WTC11 (cell line): ENCODE measurements at regions not wholly inside any gene's neighbourhood (a gene's known extent, or its start where the extent isn't known, plus 50 kb on each side); places are given as distances from the start of the nearest gene placed in this dataset.

Experiments
- CBFB ChIP-seq: sonication (generic); formaldehyde crosslinking; IDR thresholded peaks from 2 replicates; pipeline ENCODE4 v1.8.1; 2022; ENCODE audit warnings: mild to moderate bottlenecking, low read depth, missing genetic modification reagents
- ESRRA ChIP-seq: sonication (generic); formaldehyde crosslinking; IDR thresholded peaks from 2 replicates; pipeline ENCODE4 v1.8.1; 2022; ENCODE audit warnings: mild to moderate bottlenecking, missing genetic modification reagents, borderline replicate concordance
- FOXP1 ChIP-seq: sonication (generic); formaldehyde crosslinking; IDR thresholded peaks from 2 replicates; pipeline ENCODE4 v1.8.0; 2022; ENCODE audit warnings: missing genetic modification reagents, mild to moderate bottlenecking, moderate library complexity, borderline replicate concordance
- SMAD4 ChIP-seq: sonication (generic); formaldehyde crosslinking; IDR thresholded peaks from 2 replicates; pipeline ENCODE4 v1.8.0; 2022; ENCODE audit warnings: mild to moderate bottlenecking, missing genetic modification reagents
- TEAD4 ChIP-seq: sonication (generic); formaldehyde crosslinking; IDR thresholded peaks from 2 replicates; pipeline ENCODE4 v1.8.0; 2022; ENCODE audit warnings: mild to moderate bottlenecking, missing genetic modification reagents
- ZNF396 ChIP-seq: fragments of 250-450 bp; sonication (Bioruptor Pico); IDR thresholded peaks from 2 replicates; pipeline ENCODE4 v1.8.0; 2021; ENCODE audit warnings: mild to moderate bottlenecking, moderate library complexity, borderline replicate concordance
- TF ChIP-seq, protein P1 (sequence below): fragments of 200-600 bp; IDR thresholded peaks from 2 replicates; pipeline ENCODE4 v1.8.0; 2022; ENCODE audit warnings: antibody characterized with exemption
- TF ChIP-seq, protein P2 (sequence below): sonication (generic); formaldehyde crosslinking; IDR thresholded peaks from 2 replicates; pipeline ENCODE4 v1.8.0; 2022; ENCODE audit warnings: mild to moderate bottlenecking, missing genetic modification reagents
- TF ChIP-seq, protein P3 (sequence below): sonication (generic); formaldehyde crosslinking; IDR thresholded peaks from 2 replicates; pipeline ENCODE4 v1.8.1; 2022; ENCODE audit warnings: low read depth, mild to moderate bottlenecking, moderate library complexity, missing genetic modification reagents, borderline replicate concordance
- TF ChIP-seq, protein P4 (sequence below): sonication (generic); formaldehyde crosslinking; IDR thresholded peaks from 2 replicates; pipeline ENCODE4 v1.8.1; 2022; ENCODE audit warnings: low read depth, missing genetic modification reagents, borderline replicate concordance
- TF ChIP-seq, protein P5 (sequence below): sonication (generic); formaldehyde crosslinking; conservative IDR thresholded peaks from 2 replicates; pipeline ENCODE4 v1.8.1; 2022; ENCODE audit warnings: mild to moderate bottlenecking, missing genetic modification reagents
- TF ChIP-seq, protein P6 (sequence below): fragments of 250-450 bp; sonication (Bioruptor Pico); IDR thresholded peaks from 2 replicates; pipeline ENCODE4 v1.9.0; 2021; ENCODE audit warnings: mild to moderate bottlenecking, borderline replicate concordance
- TF ChIP-seq, protein P7 (sequence below): fragments of 250-450 bp; sonication (Bioruptor Pico); IDR thresholded peaks from 2 replicates; pipeline ENCODE4 v1.9.0; 2021; ENCODE audit warnings: mild to moderate bottlenecking

DNA sequence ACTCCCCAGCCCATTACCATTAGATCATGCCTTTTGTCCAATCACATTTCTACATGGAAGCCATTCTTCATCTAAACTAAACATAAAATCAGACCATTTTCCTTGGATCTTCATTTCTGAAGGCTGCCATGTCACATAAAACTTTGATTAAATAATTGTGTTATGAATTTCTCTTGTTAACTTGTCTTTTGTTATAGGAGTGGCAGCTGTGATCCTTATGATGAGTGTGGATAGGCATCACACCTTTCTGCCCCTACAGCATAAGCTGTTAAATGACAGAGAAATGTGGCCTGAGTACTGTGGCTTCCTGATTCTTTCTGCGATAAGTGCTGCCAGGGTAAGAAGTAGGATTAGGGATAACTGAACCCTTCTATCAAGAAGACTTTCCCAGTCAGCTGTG is 247.1 kb upstream of the MOCS1 start:
- TF ChIP-seq, protein P1, sequence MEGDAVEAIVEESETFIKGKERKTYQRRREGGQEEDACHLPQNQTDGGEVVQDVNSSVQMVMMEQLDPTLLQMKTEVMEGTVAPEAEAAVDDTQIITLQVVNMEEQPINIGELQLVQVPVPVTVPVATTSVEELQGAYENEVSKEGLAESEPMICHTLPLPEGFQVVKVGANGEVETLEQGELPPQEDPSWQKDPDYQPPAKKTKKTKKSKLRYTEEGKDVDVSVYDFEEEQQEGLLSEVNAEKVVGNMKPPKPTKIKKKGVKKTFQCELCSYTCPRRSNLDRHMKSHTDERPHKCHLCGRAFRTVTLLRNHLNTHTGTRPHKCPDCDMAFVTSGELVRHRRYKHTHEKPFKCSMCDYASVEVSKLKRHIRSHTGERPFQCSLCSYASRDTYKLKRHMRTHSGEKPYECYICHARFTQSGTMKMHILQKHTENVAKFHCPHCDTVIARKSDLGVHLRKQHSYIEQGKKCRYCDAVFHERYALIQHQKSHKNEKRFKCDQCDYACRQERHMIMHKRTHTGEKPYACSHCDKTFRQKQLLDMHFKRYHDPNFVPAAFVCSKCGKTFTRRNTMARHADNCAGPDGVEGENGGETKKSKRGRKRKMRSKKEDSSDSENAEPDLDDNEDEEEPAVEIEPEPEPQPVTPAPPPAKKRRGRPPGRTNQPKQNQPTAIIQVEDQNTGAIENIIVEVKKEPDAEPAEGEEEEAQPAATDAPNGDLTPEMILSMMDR = no peak
- TF ChIP-seq, protein P2, sequence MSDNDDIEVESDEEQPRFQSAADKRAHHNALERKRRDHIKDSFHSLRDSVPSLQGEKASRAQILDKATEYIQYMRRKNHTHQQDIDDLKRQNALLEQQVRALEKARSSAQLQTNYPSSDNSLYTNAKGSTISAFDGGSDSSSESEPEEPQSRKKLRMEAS = no peak
- TF ChIP-seq, protein P3, sequence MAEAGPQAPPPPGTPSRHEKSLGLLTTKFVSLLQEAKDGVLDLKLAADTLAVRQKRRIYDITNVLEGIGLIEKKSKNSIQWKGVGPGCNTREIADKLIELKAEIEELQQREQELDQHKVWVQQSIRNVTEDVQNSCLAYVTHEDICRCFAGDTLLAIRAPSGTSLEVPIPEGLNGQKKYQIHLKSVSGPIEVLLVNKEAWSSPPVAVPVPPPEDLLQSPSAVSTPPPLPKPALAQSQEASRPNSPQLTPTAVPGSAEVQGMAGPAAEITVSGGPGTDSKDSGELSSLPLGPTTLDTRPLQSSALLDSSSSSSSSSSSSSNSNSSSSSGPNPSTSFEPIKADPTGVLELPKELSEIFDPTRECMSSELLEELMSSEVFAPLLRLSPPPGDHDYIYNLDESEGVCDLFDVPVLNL = no peak
- no peak for TF ChIP-seq CBFB (CRISPR knock-in tag)
- TF ChIP-seq, protein P4, sequence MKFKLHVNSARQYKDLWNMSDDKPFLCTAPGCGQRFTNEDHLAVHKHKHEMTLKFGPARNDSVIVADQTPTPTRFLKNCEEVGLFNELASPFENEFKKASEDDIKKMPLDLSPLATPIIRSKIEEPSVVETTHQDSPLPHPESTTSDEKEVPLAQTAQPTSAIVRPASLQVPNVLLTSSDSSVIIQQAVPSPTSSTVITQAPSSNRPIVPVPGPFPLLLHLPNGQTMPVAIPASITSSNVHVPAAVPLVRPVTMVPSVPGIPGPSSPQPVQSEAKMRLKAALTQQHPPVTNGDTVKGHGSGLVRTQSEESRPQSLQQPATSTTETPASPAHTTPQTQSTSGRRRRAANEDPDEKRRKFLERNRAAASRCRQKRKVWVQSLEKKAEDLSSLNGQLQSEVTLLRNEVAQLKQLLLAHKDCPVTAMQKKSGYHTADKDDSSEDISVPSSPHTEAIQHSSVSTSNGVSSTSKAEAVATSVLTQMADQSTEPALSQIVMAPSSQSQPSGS (CRISPR knock-in tag) = no peak
- TF ChIP-seq FOXP1 (CRISPR knock-in tag) = no peak
- TF ChIP-seq, protein P5, sequence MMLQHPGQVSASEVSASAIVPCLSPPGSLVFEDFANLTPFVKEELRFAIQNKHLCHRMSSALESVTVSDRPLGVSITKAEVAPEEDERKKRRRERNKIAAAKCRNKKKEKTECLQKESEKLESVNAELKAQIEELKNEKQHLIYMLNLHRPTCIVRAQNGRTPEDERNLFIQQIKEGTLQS (CRISPR knock-in tag) = no peak
- no peak for TF ChIP-seq ZNF396 (CRISPR knock-in tag)
- TF ChIP-seq, protein P6, sequence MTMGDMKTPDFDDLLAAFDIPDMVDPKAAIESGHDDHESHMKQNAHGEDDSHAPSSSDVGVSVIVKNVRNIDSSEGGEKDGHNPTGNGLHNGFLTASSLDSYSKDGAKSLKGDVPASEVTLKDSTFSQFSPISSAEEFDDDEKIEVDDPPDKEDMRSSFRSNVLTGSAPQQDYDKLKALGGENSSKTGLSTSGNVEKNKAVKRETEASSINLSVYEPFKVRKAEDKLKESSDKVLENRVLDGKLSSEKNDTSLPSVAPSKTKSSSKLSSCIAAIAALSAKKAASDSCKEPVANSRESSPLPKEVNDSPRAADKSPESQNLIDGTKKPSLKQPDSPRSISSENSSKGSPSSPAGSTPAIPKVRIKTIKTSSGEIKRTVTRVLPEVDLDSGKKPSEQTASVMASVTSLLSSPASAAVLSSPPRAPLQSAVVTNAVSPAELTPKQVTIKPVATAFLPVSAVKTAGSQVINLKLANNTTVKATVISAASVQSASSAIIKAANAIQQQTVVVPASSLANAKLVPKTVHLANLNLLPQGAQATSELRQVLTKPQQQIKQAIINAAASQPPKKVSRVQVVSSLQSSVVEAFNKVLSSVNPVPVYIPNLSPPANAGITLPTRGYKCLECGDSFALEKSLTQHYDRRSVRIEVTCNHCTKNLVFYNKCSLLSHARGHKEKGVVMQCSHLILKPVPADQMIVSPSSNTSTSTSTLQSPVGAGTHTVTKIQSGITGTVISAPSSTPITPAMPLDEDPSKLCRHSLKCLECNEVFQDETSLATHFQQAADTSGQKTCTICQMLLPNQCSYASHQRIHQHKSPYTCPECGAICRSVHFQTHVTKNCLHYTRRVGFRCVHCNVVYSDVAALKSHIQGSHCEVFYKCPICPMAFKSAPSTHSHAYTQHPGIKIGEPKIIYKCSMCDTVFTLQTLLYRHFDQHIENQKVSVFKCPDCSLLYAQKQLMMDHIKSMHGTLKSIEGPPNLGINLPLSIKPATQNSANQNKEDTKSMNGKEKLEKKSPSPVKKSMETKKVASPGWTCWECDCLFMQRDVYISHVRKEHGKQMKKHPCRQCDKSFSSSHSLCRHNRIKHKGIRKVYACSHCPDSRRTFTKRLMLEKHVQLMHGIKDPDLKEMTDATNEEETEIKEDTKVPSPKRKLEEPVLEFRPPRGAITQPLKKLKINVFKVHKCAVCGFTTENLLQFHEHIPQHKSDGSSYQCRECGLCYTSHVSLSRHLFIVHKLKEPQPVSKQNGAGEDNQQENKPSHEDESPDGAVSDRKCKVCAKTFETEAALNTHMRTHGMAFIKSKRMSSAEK (CRISPR knock-in tag) = no peak
- TF ChIP-seq, protein P7, sequence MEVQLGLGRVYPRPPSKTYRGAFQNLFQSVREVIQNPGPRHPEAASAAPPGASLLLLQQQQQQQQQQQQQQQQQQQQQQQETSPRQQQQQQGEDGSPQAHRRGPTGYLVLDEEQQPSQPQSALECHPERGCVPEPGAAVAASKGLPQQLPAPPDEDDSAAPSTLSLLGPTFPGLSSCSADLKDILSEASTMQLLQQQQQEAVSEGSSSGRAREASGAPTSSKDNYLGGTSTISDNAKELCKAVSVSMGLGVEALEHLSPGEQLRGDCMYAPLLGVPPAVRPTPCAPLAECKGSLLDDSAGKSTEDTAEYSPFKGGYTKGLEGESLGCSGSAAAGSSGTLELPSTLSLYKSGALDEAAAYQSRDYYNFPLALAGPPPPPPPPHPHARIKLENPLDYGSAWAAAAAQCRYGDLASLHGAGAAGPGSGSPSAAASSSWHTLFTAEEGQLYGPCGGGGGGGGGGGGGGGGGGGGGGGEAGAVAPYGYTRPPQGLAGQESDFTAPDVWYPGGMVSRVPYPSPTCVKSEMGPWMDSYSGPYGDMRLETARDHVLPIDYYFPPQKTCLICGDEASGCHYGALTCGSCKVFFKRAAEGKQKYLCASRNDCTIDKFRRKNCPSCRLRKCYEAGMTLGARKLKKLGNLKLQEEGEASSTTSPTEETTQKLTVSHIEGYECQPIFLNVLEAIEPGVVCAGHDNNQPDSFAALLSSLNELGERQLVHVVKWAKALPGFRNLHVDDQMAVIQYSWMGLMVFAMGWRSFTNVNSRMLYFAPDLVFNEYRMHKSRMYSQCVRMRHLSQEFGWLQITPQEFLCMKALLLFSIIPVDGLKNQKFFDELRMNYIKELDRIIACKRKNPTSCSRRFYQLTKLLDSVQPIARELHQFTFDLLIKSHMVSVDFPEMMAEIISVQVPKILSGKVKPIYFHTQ (CRISPR knock-in tag) = no peak
- TF ChIP-seq ESRRA (CRISPR knock-in tag) = no peak
- TF ChIP-seq TEAD4 = no peak
- no peak for TF ChIP-seq SMAD4 (CRISPR knock-in tag)
